Left cardiac atrium (tissue), 4 donors: ENCODE measurements at regions not wholly inside any gene's neighbourhood (a gene's known extent, or its start where the extent isn't known, plus 50 kb on each side); places are given as distances from the start of the nearest gene placed in this dataset.
"Not testable (repeated sequence)": the region's sequence is repeated elsewhere in the genome, so short reads cannot be mapped to it uniquely, and the experiment has no call there.

Experiments used
- ATAC-seq, 2 donors: fragments of 200-7000 bp; cut with Tn5 transposase; one replicate each; pipeline ENCODE4 v1.9.1; 2020; ENCODE audit warnings: mild to moderate bottlenecking in 2 of 2, moderate library complexity in 2 of 2
- DNase-seq: peaks from one replicate; pipeline ENCODE4 v3.0.0-alpha.2; 2020
- intact Hi-C, 2 donors: fragments of 100-400 bp; cut with DNase I; formaldehyde crosslinking; loops; one replicate each; pipeline versions ENCODE4 v1.14.1 to v1.15.1; 2022 to 2023
- donor health status: DM: no; HTN: yes; CAD: no.
- donor health status: DM: no; HTN: yes; CAD: no; lungs with severe emphysema.
- donor health status: DM: yes; HTN: yes; CAD: no.
- donor health status: Dilated cardiomyopathy.

DNA sequence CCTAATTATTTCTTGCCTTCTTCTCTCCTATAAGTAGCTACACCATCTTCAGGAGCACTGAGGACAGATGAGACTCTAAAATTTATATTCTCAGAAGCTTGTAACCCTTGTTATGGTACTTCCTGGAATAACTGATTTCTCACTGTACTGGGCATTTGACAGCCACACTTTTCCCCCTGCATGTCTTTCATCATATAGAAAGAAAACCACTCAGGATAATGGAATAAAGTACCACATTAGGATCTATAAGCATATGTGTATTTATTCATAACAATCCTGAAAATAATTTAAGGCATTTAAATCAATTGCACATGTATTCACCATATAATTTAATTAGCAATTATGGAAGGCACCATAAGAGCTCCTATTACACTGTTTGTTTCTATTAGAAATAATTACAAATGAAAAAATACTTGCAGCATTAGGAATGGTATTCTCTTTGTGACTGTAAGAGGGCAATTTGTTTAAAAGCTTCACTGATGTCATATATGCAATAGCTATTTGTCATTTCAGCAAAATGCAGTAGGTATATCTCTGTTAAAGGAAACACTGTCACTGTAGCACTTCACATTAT is 216.9 kb upstream of the FSHR start:
- intact Hi-C loops, result no loop called here
- no peak for DNase-seq

DNA sequence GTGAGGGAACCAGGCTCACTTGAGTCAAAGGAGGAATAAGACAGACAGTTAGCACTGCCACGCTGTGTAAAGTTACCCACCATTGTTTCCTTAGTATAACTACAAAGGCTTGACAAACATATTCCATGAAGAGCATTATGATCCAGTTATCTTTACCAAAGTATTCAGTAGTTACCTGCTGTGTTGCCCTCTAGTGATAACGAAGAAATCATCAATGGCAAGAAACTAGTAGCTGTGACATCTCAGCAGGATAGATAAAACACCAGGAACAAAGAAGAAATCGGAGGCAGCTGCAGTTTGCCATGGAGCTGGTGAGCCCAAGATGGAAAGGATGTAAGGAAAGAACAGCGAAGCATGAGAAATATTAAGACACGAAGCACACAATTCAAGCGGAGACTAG is 215.3 kb upstream of the FSHR start:
- ATAC-seq (no peak), DNase-seq (no peak)
- intact Hi-C loops, result no loop called here

More for the DNA sequence above, 216.9 kb upstream of the FSHR start:
- ATAC-seq, result no peak

DNA sequence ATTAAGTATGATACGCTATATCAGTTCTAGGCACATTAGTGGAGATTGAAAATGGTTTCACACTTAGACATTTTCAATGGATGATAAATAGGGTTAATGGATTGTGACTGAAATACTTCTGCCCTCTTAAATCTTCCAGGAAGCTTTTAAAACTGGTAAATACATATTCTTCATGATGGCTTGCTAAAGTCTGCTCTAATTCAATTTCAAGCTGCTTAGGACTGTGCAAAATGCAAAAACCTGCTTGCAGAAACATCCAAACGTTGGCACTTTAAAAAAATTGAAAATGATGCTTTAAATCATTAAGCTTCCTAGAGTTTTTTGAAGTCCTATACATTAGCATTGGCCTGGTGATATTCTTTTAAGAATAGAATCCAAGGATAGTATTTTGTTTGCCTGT is 214.8 kb upstream of the FSHR start:
- DNase-seq, result no peak
- no peak for ATAC-seq
- intact Hi-C loops, result no loop called here

DNA sequence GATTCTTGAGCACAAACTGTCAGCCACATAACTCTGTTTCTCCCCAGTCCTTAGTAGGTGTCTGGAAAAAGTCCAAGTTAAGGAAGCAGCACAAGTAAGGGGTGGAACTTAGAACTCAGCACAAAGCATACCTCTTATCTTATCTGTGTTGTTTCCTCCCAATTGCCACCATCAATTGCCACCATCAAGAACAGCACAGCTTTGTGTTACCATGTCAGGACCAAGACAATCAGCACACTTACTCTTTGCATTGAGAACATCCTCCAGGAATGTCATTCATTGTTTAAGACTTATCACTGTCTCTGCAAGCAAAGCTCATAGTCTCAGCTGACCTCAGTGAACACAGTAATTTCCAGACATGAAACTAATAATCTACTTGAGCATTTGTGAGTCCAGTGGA is 212.7 kb upstream of the FSHR start:
- intact Hi-C loops, result no loop called here
- no peak for ATAC-seq
- DNase-seq, result no peak

GRCh38 chr2:49360407-49360767 is 206.1 kb upstream of the FSHR start:
- intact Hi-C loops, result loop anchor here in 1 of 2 donors (1.0 kb wide), 1 partner anchor 13 kb away; no protein-coding TSS in a partner anchor
- DNase-seq, result no peak

DNA sequence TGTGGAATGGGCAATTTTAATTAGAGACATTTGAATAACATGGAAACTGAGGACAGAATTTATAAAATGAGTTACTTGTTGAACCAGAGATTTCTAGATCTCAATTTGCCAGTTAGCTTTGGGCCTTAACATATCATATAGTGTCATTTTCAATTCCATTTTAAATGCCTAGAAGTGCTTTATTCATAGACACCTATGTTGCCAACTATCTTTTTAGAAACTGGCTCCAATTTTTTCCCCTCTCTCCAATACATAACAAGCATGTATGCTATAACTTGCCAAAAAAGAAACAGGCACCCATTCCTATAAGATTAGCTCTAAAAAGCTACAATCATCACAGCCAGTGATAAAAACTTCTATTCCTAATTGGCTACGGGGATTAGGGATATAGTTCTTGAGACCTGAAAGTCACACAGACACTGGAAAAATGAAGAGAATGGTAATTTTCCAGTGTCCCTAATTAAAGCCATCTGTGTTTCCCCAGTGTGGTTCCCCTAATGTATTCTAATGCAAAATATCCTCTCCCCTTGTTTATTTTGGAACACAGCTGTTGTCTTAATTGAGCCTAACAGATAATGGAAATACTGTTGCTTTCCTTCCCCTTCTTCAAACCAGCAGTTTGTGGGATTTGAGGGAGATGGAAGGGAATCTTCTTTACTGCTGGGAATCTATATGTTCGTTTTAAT is 205.5 kb upstream of the FSHR start:
- DNase-seq (no peak), ATAC-seq (no peak)
- intact Hi-C loops, result loop anchor here in 1 of 2 donors (1.0 kb wide), 1 partner anchor 13 kb away; no protein-coding TSS in a partner anchor

More at GRCh38 chr2:49360407-49360767, 206.1 kb upstream of the FSHR start:
- no peak for ATAC-seq

- intact Hi-C loops, result no loop called here
- DNase-seq, result no peak
- ATAC-seq, result no peak
Observed at GRCh38 chr2:49355611-49356010, 201.3 kb upstream of the FSHR start.

DNA sequence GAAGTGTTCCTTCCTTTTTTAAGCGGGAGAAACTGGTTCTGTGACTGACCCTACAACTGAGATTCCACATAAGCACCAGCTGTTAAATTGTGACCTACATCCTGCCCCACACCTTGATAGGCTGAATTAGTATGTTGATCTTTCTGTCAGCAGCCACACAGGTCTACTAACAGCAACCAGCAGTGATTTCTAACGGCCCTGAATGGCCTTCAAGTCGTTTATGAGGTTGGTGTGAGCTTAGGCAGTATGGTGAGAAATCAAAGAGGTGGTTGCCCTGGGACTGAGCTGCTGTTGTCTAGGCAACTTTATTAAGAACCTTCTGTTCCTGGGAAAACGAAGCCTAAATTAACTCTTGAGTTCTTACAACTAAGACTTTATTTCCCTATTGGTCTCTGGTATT is 197.2 kb upstream of the FSHR start:
- DNase-seq (no peak), ATAC-seq (no peak)
- intact Hi-C loops, result no loop called here

GRCh38 chr2:49343638-49344037 is 189.3 kb upstream of the FSHR start:
- DNase-seq, result no peak
- no peak for ATAC-seq
- intact Hi-C loops, result no loop called here

GRCh38 chr2:49342156-49342555 is 187.8 kb upstream of the FSHR start:
- intact Hi-C loops, result no loop called here
- no peak for ATAC-seq
- no peak for DNase-seq

GRCh38 chr2:49335546-49335945 is 181.2 kb upstream of the FSHR start:
- ATAC-seq (no peak), DNase-seq (no peak)
- intact Hi-C loops, result no loop called here

- intact Hi-C loops, result loop anchor here in 1 of 2 donors (2.0 to 5.0 kb wide), 2 partner anchors 75 to 388 kb away; no protein-coding TSS in a partner anchor
- DNase-seq (no peak), ATAC-seq (no peak)
Observed at GRCh38 chr2:49332415-49332814, 178.1 kb upstream of the FSHR start.

GRCh38 chr2:49318531-49318930 is 164.2 kb upstream of the FSHR start:
- ATAC-seq, result no peak
- no peak for DNase-seq
- intact Hi-C loops, result no loop called here

DNA sequence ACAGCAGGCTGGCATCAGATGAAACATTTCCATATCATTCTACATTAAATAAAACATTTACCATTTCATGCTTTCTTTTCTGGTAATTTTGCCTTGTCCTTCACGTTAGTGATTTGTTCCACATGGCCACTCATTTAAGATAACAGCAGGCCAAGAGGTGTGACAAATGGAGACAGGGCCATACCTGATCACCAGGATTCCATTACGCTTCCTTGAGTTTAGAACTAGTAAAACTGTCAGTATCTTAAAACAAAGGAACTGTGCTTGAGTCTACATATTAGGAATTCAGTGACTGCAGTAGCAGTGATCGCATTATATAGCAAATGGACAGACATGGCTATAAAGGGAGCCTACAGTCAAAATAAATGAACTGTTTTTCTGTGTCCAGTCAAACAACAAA is 155.1 kb upstream of the FSHR start:
- DNase-seq (no peak), ATAC-seq (no peak)
- intact Hi-C loops, result no loop called here

DNA sequence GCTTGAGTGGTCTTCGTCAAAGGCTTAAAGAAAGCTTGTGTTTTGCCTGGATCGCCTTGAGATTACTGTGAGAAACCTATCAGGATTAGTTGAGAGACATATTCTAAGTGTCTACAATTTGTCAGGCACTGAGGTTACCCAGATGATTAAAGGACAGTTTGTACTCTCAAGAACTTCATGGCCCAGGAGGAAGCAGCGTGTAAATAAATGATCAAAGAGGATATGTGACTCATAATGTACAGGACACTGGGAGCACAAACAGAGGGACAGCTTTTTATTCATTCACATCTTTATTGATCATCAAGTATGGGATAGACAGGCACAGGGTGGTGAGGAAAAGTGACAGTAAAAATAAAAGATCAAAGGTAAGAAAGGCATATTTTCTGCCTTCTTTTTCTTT is 152.6 kb upstream of the FSHR start:
- intact Hi-C loops, result no loop called here
- no peak for ATAC-seq
- DNase-seq, result no peak

GRCh38 chr2:49298693-49299092 is 144.4 kb upstream of the FSHR start:
- intact Hi-C loops, ATAC-seq, DNase-seq: not testable (repeated sequence)

DNA sequence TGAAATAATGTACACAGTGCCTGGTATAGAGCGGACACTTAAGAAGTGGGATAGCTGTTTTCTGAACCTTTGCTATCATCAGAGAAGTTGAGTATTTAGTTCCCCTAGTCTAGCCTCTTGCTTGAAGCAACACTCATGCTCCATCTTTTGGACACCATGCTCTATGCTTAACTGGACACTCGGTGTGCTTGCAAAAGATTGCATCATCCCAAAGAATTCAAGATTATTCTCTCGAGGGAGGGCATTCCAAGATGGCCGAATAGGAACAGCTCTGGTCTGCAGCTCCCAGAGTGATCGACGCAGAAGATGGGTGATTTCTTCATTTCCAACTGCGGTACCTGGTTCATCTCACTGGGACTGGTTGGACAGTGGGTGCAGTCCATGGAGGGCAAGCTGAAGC is 143.9 kb upstream of the FSHR start:
- DNase-seq (no peak), ATAC-seq (no peak)
- intact Hi-C loops, result no loop called here

GRCh38 chr2:49296107-49296867 is 142.0 kb upstream of the FSHR start:
- intact Hi-C loops, result no loop called here
- DNase-seq, result no peak
- ATAC-seq, result no peak

DNA sequence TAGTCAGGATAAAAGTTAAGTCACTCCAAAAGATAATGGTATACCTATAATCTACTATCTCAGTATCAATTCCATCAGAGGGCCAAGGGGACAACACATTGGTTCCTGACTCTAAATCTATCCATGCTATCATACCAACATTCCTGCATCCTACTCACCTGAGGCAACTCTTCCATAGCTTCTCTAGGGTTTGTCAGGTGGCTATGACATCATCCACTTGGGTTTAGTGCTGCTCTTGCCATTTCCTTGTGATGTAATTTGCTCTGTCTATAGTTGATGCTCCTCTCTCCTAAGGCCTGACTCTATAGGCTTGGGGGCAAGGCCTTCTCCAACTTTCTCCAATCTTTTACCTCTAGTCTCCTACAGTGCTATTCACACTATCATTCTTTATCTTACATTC is 139.9 kb upstream of the FSHR start:
- intact Hi-C loops, result no loop called here
- DNase-seq, result no peak
- no peak for ATAC-seq

GRCh38 chr2:49291619-49292018 is 137.3 kb upstream of the FSHR start:
- intact Hi-C loops, result no loop called here
- DNase-seq (no peak), ATAC-seq (no peak)

GRCh38 chr2:49289711-49290110 is 135.4 kb upstream of the FSHR start:
- no peak for ATAC-seq
- intact Hi-C loops, result no loop called here
- DNase-seq, result no peak
